PC-3 (cell line): ENCODE measurements at regions not wholly inside any gene's neighbourhood (a gene's known extent, or its start where the extent isn't known, plus 50 kb on each side); places are given as distances from the start of the nearest gene placed in this dataset.

ENCODE experiments used
- ATAC-seq: fragments of 200-7000 bp; cut with Tn5 transposase; 2 replicates; pipeline ENCODE4 v1.9.1; 2020; ENCODE audit warnings: mild to moderate bottlenecking, moderate library complexity
- BruUV-seq: library from RNA; stranded (reverse); fragments of 400-500 nt; replicated peaks from 2 replicates; lab custom pipeline; 2021; lab: Mats Ljungman, UMichigan
- CTCF ChIA-PET: fragments of 300-600 bp; sonication (Branson Sonifier 250); formaldehyde crosslinking; loops from one replicate; lab custom pipeline; 2022; ENCODE audit warnings: antibody characterized with exemption; lab: Charles Lee
- POLR2A ChIA-PET: fragments of 300-600 bp; sonication (Branson Sonifier 250); formaldehyde crosslinking; loops from one replicate; lab custom pipeline; 2022; ENCODE audit warnings: antibody characterized with exemption; ENCODE audit not compliant: unreplicated experiment; lab: Charles Lee
- DNase-seq: peaks from one replicate; pipeline ENCODE4 v3.0.0-alpha.2; 2015
- H2AFZ ChIP-seq: fragments of 300-600 bp; sonication (generic); 2 replicates; pipeline ENCODE4 v1.6.0; 2016; ENCODE audit warnings: antibody characterized with exemption, low read length
- H3F3A ChIP-seq: fragments of 300-600 bp; sonication (generic); one replicate; pipeline ENCODE4 v1.6.0; 2017; ENCODE audit warnings: antibody characterized with exemption, low read length, control low read depth, mild to moderate bottlenecking; ENCODE audit not compliant: unreplicated experiment
- H3K27ac ChIP-seq: fragments of 300-600 bp; sonication (generic); 2 replicates; pipeline ENCODE4 v1.5.1; 2016; ENCODE audit warnings: mild to moderate bottlenecking, low read length
- H3K27me3 ChIP-seq: fragments of 300-600 bp; sonication (generic); 2 replicates; pipeline ENCODE4 v1.6.1; 2016; ENCODE audit warnings: low read length, mixed read lengths
- H3K36me3 ChIP-seq: fragments of 300-600 bp; sonication (generic); 2 replicates; pipeline ENCODE4 v1.6.1; 2016; ENCODE audit warnings: low read depth, mixed run types, low read length, mixed read lengths
- H3K4me1 ChIP-seq: fragments of 300-600 bp; sonication (generic); 2 replicates; pipeline ENCODE4 v1.5.1; 2016; ENCODE audit warnings: low read length; ENCODE audit not compliant: insufficient read depth
- H3K4me2 ChIP-seq: fragments of 300-600 bp; sonication (generic); 2 replicates; pipeline ENCODE4 v1.6.0; 2016; ENCODE audit warnings: low read length
- H3K4me3 ChIP-seq: fragments of 300-600 bp; sonication (generic); 2 replicates; pipeline ENCODE4 v1.5.1; 2016; ENCODE audit warnings: mild to moderate bottlenecking, low read length, mixed read lengths
- H3K79me2 ChIP-seq: fragments of 300-600 bp; sonication (generic); 2 replicates; pipeline ENCODE4 v1.6.1; 2017; ENCODE audit warnings: low read length, mixed read lengths
- H3K9ac ChIP-seq: fragments of 300-600 bp; sonication (generic); 2 replicates; pipeline ENCODE4 v1.6.0; 2016; ENCODE audit warnings: mild to moderate bottlenecking, low read length
- H3K9me2 ChIP-seq: fragments of 300-600 bp; sonication (generic); replicated peaks from 2 replicates; pipeline ENCODE4 v1.6.1; 2016; ENCODE audit warnings: mixed run types, low read length, mixed read lengths
- H3K9me3 ChIP-seq: fragments of 300-600 bp; sonication (generic); 2 replicates; pipeline ENCODE4 v1.6.1; 2016; ENCODE audit warnings: low read length, mixed read lengths
- H4K20me1 ChIP-seq: fragments of 300-600 bp; sonication (generic); 2 replicates; pipeline ENCODE4 v1.6.1; 2016; ENCODE audit warnings: low read length, mixed read lengths
- EZH2 ChIP-seq: fragments of 300-600 bp; sonication (generic); IDR thresholded peaks from one replicate; pipeline ENCODE4 v1.6.1; 2017; ENCODE audit warnings: antibody characterized with exemption, mild to moderate bottlenecking, low read length; ENCODE audit not compliant: unreplicated experiment
- EZH2phosphoT487 ChIP-seq: fragments of 300-600 bp; sonication (generic); IDR thresholded peaks from 2 replicates; pipeline ENCODE4 v1.6.1; 2018; ENCODE audit warnings: mild to moderate bottlenecking, antibody characterized with exemption, low read length, borderline replicate concordance
- intact Hi-C: fragments of 100-400 bp; cut with micrococcal nuclease; formaldehyde crosslinking; loops from 2 replicates; pipeline ENCODE4 v1.9.0; 2023
- TF ChIP-seq, protein P1 (sequence below): fragments of 300-600 bp; sonication (generic); conservative IDR thresholded peaks from 2 replicates; pipeline ENCODE4 v1.5.1; 2017; ENCODE audit warnings: antibody characterized with exemption, low read depth, mild to moderate bottlenecking, low read length

DNA sequence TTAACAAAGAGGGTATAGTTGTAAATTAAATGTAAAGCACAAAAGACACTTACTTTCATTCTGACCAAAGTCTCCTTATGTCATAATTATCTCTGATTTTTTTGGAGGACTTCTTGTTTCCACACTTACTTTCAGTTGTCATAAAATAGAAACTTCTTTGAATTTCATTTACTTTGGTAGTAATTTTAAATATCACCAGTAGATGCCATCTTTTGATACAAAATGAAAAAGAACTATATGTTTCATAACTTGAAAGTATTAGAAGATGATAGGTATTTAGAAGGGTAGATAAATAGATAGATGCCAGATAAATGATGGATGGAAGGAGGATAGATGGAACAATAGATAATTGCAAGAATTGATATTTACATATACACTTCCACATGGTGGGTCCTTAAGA lies 1865.3 kb upstream of the CDH9 start:
- Histone ChIP-seq H3K9me3 (no peaks in the 10 kb centered on the region), H3K9me2 (no peaks in the 10 kb centered on the region), H3K4me3 (no peak overlapping the region), H3K9ac (no peak overlapping the region), H3K79me2 (no peaks in the 10 kb centered on the region), H4K20me1 (no peaks in the 10 kb centered on the region), H3K4me2 (no peak overlapping the region), H3F3A (no peaks in the 10 kb centered on the region), H3K27ac (no peak overlapping the region), H3K36me3 (no peaks in the 10 kb centered on the region), H3K27me3 (no peaks in the 10 kb centered on the region), H2AFZ (no peak overlapping the region), H3K4me1 (no peaks in the 10 kb centered on the region)
- TF ChIP-seq, protein P1, sequence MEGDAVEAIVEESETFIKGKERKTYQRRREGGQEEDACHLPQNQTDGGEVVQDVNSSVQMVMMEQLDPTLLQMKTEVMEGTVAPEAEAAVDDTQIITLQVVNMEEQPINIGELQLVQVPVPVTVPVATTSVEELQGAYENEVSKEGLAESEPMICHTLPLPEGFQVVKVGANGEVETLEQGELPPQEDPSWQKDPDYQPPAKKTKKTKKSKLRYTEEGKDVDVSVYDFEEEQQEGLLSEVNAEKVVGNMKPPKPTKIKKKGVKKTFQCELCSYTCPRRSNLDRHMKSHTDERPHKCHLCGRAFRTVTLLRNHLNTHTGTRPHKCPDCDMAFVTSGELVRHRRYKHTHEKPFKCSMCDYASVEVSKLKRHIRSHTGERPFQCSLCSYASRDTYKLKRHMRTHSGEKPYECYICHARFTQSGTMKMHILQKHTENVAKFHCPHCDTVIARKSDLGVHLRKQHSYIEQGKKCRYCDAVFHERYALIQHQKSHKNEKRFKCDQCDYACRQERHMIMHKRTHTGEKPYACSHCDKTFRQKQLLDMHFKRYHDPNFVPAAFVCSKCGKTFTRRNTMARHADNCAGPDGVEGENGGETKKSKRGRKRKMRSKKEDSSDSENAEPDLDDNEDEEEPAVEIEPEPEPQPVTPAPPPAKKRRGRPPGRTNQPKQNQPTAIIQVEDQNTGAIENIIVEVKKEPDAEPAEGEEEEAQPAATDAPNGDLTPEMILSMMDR = peak; percentile 52
- TF ChIP-seq EZH2phosphoT487 = no peak
- DNase-seq (peak; percentile 4), ATAC-seq (no peak)
- intact Hi-C loops = loop anchor here (1.0 kb wide), 2 partner anchors 244 to 315 kb away; no protein-coding TSS in a partner anchor
- ChIA-PET POLR2A (no interaction called here), CTCF (no interaction called here)
- no TSS peak for BruUV-seq

DNA sequence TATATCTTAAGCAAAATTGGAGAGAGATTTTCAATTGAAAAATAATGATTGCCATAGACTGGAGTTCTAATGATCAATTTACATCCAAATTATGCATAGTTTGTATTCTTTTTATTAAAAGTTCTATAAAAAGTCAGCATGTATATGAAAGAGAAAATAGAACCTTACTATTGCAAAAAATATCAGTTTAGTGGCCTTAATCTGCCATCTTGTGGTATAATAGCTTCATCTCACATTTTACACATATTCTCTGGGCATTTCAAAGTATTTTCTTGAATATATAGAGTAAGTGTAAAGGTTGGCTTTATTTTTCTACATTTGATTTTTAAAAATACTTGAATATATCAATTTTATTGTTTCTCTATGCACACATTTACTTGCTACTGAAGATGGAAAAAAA lies 1858.6 kb upstream of the CDH9 start:
- no TSS peak for BruUV-seq
- Histone ChIP-seq H3K36me3 (no peaks in the 10 kb centered on the region), H3K9me2 (no peaks in the 10 kb centered on the region), H4K20me1 (no peaks in the 10 kb centered on the region), H3K27me3 (no peaks in the 10 kb centered on the region), H2AFZ (no peak overlapping the region), H3K4me2 (no peak overlapping the region), H3K4me1 (0 out of 2 replicates have a peak, but pooled peaks cover 3% of the 10 kb centered on the region), H3F3A (no peaks in the 10 kb centered on the region), H3K9me3 (no peaks in the 10 kb centered on the region), H3K9ac (no peak overlapping the region), H3K27ac (no peak overlapping the region), H3K79me2 (no peaks in the 10 kb centered on the region), H3K4me3 (no peak overlapping the region)
- peak; percentile 59 for DNase-seq
- no peak for ATAC-seq
- POLR2A ChIA-PET = no interaction called here
- intact Hi-C loops = loop anchor here (1.0 to 10.0 kb wide), 3 partner anchors 118 to 1872 kb away; no protein-coding TSS in a partner anchor
- CTCF ChIA-PET = interaction anchor here (0.5 to 2.7 kb wide), 2 partner anchors 83 to 117 kb away, joined by 4 to 11 read pairs; no protein-coding TSS in a partner anchor
- TF ChIP-seq EZH2 (no peak), EZH2phosphoT487 (no peak)
- TF ChIP-seq, protein P1 = peak; percentile 59

DNA sequence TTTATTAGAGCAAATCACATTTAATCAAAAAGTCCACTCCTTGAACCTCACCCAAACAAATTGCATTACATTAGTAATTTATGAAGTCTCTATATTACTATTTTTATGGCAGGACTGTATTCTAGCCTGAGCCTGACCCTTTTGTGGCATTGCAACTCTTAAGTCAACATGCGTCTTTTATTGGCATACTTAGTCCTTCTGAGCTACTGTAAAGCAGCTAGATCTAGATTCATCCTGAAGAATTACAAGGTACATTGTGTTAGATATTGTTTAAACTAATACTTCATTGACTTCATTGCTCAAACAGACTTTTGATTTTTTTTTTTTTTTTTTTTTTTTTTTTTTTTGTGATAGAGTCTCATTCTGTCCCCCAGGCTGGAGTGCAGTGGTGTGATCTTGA lies 1842.5 kb upstream of the CDH9 start:
- H3K4me1 ChIP-seq = no peaks in the 10 kb centered on the region
- no peak overlapping the region for H2AFZ ChIP-seq
- DNase-seq (no peak), ATAC-seq (no peak)
- CTCF ChIA-PET = no interaction called here
- no peaks in the 10 kb centered on the region for H3K27me3 ChIP-seq
- BruUV-seq = no TSS peak
- no peaks in the 10 kb centered on the region for H3K9me2 ChIP-seq
- intact Hi-C loops = no loop called here
- no peak overlapping the region for H3K4me2 ChIP-seq
- no peaks in the 10 kb centered on the region for H3K36me3 ChIP-seq
- no peak overlapping the region for H3K4me3 ChIP-seq
- no peaks in the 10 kb centered on the region for H3F3A ChIP-seq
- H3K79me2 ChIP-seq = no peaks in the 10 kb centered on the region
- H3K9me3 ChIP-seq = no peaks in the 10 kb centered on the region
- no peaks in the 10 kb centered on the region for H4K20me1 ChIP-seq
- POLR2A ChIA-PET = no interaction called here
- H3K9ac ChIP-seq = no peak overlapping the region
- TF ChIP-seq, protein P1 = no peak
- no peak for TF ChIP-seq EZH2
- no peak for TF ChIP-seq EZH2phosphoT487
- H3K27ac ChIP-seq = no peak overlapping the region
